Inflammatory macrophage (primary cell): ENCODE measurements at regions not wholly inside any gene's neighbourhood (a gene's known extent, or its start where the extent isn't known, plus 50 kb on each side); places are given as distances from the start of the nearest gene placed in this dataset.
"Not testable (repeated sequence)": the region's sequence is repeated elsewhere in the genome, so short reads cannot be mapped to it uniquely, and the experiment has no call there.

ENCODE experiments used
- DNase-seq, 2 donors: peaks; one replicate each; pipeline ENCODE4 v3.0.0-alpha.2; 2020 to 2022

DNA sequence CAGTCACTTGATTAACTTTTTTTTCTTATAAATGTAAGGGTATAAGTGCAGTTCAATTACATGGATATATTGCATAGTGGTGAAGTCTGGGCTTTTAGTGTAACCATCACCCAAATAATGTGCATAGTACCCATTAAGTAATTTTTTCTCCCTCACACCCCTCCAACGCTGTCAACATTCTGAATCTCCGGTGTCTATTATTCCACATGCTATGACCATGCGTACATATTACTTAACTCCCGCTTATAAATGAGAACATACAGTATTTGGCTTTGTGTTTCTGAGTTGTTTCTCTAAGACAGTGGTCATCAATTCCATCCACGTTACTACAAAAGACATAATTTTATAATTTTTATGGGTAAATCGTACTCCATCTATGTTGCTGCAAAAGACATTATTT, 1191.1 kb downstream of the NCAM2 start:
- DNase-seq, result no peak

- DNase-seq, result no peak
Measured at GRCh38 chr21:22191581-22191980, 1193.4 kb downstream of the NCAM2 start.

DNA sequence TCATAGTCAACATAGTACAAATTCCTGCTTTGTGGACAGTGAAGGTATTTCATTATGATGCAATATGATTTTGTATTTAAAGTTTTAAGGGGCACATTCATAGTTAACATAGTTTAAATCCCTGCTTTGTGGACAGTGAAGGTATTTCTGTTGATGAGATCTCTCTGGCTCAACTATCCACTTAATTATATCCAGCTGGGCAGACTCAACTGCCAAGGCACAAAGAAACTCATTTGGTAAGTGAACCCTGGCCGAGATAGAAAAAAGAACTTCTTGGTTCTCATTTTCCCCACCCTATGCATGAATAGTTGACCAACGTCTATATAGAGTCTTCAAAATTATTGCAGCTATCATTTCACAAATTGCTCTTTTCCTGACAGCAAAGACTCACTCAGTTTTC, 1194.6 kb downstream of the NCAM2 start:
- no peak for DNase-seq

DNA sequence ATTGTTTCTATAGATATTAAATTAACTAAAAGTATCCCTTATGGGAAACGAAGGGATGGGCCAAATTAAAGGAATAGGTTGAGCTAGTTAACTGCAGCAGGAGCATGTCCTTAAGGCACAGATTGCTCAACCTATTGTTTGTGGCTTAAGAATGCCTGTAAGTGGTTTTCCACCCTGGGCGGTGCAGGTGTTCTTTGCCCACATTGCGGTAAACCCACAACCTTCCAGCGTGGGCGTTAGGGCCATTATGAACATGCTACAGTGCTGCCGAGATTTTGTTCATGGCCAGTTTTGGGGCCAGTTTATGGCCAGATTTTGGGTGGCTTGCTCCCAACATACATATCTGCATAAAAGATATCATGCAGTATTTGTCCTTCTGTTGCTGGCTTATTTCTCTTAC, 1196.8 kb downstream of the NCAM2 start:
- not testable (repeated sequence) for DNase-seq

- no peak for DNase-seq
Measured at GRCh38 chr21:22200378-22201092, 1202.3 kb downstream of the NCAM2 start.

DNA sequence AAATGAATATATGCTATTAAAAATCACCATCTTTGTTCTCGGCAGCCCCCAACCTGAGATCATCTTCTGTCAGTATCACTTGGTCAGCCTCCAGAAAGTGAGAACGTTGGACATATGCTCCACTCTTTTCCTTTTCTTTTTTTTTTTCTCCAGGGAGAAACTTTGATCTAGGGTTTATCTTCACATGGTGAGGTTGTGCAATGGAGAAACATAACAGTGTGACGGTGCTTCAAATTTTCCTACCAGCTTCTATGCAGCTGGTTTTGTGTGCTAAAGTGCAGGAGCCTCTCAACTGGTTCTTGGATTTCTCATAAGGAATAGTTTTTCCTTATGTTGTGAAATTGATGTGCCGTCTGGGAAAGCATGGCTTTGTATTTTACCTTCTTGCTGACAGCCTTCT, 1202.9 kb downstream of the NCAM2 start:
- DNase-seq, result no peak

DNA sequence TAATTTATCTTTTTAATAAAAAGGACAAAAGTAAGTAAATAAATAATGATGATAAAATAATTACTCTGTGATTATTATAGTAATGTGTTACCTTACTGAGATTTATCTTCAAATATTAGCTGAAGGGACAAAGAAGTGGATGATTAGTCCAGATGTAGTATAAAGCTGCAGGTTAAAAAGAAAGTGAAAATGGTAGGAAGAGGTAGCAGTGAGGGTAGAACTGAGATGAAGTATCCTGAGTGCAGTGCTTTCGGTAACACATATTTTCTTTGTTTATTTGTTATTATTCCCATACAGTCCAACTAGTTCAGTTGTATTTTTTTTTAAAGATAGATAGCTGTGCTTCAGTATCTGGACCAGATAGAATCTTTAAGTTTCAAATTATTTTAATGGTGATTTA, 1203.5 kb downstream of the NCAM2 start:
- DNase-seq, result no peak

DNA sequence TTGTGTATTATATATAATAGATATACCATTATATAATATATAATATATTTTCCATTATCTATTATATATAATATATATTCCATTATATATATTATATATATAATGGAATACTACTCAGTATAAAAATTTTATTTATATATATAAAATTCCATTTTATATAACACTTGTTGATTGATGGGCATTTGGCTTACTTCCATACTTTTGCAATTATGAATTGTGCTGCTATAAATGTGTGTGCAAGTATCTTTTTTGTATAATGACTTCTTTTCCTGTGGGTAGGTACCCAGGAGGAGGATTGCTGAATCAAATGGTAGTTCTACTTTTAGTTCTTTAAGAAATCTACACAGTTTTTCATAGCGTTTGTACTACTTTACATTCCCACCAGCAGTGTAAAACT, 1211.1 kb downstream of the NCAM2 start:
- no peak for DNase-seq

DNA sequence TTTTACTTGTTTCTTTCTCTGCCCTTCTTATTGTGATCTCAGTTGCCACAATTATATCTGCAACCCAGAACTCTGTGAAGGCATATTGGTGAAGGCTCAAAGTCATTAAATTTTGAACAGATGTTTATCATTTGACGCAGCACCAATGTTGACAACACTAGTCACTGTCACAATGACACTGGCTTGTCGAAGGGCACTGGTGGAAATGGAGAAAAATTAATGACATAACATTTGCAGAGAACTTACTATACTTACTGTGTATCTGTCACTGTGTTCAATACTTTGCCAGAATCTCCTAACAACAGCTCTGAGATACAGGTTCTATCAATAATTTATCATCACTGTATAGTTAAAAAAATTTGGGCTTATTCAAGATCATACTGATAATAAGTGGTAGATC, 1213.7 kb downstream of the NCAM2 start:
- no peak for DNase-seq

- DNase-seq, result no peak
Measured at GRCh38 chr21:22223385-22223784, 1225.2 kb downstream of the NCAM2 start.

DNA sequence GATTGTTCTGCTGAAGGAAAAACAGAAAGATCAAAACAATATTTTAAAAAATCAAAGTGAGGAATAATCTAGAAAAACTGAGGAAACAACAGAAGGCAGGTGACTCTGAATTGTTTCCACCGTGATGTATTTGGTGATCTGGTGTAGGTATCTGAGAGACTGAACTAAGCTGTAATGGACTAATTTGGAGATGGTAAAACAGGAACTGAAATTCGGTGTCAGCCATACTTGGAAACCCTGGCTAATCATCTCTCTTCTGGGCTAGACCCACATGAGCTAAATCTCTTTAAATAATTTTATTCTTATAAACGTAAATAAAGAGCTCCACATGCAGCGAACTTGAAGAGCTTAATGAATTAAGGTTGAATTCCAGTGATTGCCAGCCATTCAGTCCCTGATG, 1226.1 kb downstream of the NCAM2 start:
- no peak for DNase-seq

DNA sequence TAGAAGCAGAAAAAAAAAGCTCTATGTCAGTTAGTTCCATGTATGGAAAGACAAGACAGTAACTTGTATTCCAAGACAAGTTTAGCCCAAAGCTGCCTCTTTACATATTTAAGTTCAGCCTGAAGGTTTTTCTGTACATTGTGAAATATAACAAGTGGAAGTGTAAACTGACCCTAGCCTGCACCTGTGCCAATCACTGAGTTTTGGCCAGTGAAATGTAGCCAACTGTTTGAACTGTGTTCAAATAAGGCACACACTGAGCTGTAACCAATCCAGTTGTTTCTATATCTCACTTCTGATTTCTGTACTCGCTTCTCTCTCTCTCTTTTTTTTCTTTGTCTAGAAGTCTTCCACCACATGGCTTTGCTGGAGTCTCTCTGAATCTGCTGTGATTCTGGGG, 1227.1 kb downstream of the NCAM2 start:
- no peak for DNase-seq

GRCh38 chr21:22231013-22231412, 1232.8 kb downstream of the NCAM2 start:
- no peak for DNase-seq

- DNase-seq, result no peak
Measured at GRCh38 chr21:22235866-22236590, 1237.8 kb downstream of the NCAM2 start.

DNA sequence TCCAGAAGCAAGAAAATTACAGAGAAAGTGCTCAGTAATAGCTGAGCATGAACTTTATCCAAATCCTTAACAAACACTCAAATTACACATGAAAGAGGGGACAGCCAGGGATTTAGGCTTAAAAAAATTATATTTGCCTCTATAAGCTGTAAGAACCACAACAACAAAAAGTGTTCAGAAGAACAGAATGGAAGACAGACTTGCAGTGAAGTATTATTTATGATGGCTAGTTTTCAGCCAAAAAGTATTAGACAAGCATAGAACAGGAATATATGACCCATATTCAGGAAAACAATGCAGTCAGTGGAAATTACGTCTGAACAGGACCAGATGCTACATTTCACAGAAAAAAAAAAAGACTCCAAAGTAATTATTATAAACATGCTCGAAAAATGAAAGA, 1246.3 kb downstream of the NCAM2 start:
- DNase-seq, result no peak

DNA sequence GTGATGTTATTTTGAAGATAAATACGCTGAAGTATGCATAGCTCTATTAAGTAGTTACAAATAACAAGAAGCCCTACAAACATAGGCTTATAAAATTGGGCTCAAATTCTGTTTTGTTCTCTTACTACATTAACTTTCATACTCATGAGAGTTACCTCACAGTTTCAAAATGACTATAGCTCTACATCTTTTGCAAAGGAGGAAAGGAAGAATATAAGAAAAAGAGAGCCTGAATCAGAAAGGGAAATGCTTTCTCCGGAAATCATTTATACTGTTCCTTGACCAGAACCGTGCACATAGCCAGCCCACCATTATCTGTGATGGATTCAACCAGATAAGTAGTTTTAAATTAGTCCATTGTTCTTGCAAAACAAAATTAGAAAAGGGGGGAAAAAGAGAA, 1252.1 kb downstream of the NCAM2 start:
- DNase-seq, result no peak

DNA sequence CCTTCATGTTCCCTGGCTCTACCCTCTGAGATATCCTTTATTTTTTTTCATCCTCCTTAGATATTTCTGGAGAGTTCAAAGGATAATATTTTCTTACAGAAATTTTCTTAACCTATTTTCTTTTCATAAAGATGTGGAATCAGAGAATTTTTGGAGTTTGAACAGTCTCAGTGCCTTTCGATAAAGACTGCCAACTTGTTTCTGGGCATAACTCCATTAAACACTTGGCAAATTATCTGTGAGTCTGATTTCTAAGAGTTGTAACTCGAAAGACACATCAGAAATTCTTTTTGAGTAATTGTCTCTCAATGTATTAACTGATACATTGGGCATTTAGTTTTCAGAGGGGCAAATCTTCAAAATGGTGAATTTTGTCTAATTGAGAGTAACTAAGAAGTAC, 1255.6 kb downstream of the NCAM2 start:
- no peak for DNase-seq

DNA sequence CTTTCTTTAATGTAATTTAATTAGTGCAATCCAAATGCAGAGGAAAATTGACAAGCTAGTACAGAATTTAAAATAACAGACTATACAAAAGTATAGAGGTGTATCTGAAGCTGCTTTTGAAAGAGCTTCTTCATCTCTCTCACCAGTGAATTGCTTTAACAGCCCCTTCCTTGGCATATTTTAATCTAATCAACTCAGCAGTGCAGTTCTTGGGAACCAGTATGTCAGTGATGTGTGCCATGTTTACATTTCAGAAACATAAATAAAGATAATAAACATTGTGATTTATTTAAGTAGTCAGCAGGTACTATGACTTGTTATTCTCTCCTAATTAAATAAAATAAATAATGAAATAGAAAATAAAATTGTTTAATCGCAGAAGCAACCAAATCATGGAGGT, 1260.6 kb downstream of the NCAM2 start:
- DNase-seq, result no peak

- no peak for DNase-seq
Measured at GRCh38 chr21:22260274-22260673, 1262.1 kb downstream of the NCAM2 start.

DNA sequence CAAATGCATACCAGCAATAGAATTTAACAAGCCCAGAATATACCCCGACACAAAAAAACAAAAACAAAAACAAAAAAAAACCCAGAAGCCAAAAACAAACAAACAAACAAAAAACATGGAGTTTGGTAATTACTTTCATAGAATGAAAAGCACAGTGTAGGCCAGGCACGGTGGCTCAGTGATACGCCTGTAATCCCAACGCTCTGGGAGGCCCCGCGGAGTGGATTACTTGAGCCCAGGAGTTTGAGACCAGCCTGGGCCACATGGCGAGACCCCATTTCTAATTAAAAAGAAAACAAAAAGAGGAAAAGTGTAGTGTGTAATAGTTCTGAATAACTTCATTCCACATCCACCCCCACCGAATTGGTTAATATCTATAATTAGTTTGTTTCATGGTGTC, 1265.7 kb downstream of the NCAM2 start:
- DNase-seq, result no peak

DNA sequence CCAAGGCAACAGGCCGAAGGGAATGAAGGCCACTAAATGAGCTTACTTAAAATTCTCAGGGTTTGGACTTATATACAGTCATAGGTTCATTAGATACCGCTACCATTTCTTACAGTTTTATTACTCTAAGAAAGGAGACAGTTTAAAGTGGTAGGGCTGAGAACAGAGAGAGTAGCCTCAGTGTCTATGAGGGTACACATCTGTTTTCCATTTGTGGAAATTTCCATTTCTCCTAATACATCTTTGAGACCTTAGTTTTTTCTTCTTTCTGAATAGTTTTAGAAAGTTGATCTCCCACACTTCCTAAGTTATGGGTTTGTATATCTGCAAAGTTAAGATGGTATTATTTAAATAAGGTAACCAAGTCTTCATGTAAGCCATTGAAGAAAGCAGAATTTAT, 1279.1 kb downstream of the NCAM2 start:
- no peak for DNase-seq

- DNase-seq, result no peak
Measured at GRCh38 chr21:22278366-22278765, 1280.2 kb downstream of the NCAM2 start.

- DNase-seq, result no peak
Measured at GRCh38 chr21:22280851-22281250, 1282.6 kb downstream of the NCAM2 start.

DNA sequence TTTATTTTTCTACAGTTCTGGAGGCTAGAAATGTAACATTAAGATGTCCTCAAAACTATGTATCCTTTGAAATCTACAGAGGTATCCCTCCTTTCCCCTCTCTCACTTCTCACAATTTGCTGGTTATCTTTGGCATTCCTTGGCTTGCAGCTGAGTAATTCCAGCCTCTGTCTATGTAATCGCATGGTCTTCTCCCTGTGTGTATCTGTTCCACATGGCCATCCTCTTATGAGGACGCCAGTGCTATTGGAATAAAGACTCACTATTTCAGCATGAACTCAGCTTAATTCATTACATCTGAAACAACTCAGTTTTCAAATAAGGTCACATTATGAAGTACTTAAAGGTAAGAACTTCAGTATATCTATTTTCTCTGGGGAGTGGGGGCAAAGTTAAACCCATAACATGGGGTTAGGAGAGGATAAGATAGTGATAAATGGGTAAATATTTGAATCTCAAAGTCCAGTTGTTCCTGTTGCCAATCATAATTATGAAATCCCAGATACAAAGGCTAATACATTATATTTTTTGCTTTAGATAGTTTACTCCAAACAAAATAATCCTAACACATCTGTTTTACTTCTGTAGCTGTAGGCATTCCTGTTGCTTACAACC, 1290.8 kb downstream of the NCAM2 start:
- no peak for DNase-seq
